ENCODE measurements at regions not wholly inside any gene's neighbourhood (a gene's known extent, or its start where the extent isn't known, plus 50 kb on each side); places are given as distances from the start of the nearest gene placed in this dataset.

DNA sequence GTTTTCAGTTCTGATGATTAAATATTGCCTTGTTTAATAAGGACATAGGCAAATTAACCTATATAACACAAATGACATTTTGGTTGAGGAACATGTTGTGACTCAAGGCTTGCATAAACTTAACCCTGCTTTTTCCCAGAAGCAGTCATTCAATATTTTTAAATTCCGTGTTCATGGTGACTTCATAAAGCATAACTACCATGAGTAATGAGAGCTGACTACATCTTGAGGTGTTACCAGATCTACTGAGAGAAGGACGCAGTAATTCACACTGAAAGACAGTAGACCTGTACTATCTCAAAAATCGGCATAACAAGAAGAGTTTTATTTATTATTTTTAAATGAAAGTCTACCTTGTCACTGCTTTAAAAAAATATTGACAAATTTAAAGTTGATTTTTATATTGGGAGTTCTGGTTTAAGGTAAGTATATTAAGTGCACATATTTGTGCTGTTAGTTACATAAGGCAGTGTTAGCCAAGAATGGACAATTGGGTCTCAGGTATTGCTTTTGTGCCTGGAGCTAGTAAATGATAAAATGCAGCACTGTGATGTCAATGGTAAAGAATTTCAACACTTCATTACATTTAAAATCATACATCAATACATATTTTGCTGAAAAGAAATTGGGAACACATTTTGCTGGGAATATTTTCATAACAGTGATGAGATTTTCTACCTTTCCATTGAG, 1198.5 kb downstream of the FSCB start:
- H2AFZ ChIP-seq (ENCODE audit: low read depth, low read length): no peak overlapping the region
- H3K4me3 ChIP-seq (replicated peaks in 1 of 3; ENCODE audit: insufficient read depth in 1 of 3, low read depth in 1 of 3, low read length in 3 of 3): no peak overlapping the region
- no peak overlapping the region for H3K9ac ChIP-seq (replicated peaks; ENCODE audit: extremely low read depth, insufficient read depth, low read length)
- no peaks in the 10 kb centered on the region for H3K79me2 ChIP-seq (ENCODE audit: control insufficient read depth, insufficient read depth, low read length)
- no peaks in the 10 kb centered on the region for H3K9me3 ChIP-seq (replicated peaks; ENCODE audit: control insufficient read depth, insufficient read depth, low read length)
- H3K9me1 ChIP-seq (replicated peaks; ENCODE audit: control insufficient read depth, extremely low read depth, insufficient read depth, low read length): no peaks in the 10 kb centered on the region
- no peaks in the 10 kb centered on the region for H4K20me1 ChIP-seq (replicated peaks; ENCODE audit: control insufficient read depth, extremely low read depth, insufficient read depth, low read length)
- BruUV-seq (replicated peaks): no TSS peak
- TF ChIP-seq JUN (IDR thresholded peaks at IDR 0.05; ENCODE audit: borderline replicate concordance, insufficient read depth, insufficient read length, low read depth) (no peak), POLR2AphosphoS5 (IDR thresholded peaks at IDR 0.05; ENCODE audit: insufficient read depth, low read depth, low read length) (no peak), GATA2 (IDR thresholded peaks at IDR 0.05; ENCODE audit: insufficient read depth, insufficient read length, low read depth, low read length) (no peak), EZH2 (IDR thresholded peaks at IDR 0.05; ENCODE audit: borderline replicate concordance, low read depth, low read length, severe bottlenecking) (no peak), FOS (IDR thresholded peaks at IDR 0.05; ENCODE audit: borderline replicate concordance, insufficient read depth, low read length) (no peak), MYC (IDR thresholded peaks at IDR 0.05; ENCODE audit: low read depth, low read length) (no peak), POLR2A (IDR thresholded peaks at IDR 0.05; ENCODE audit: low read depth, low read length) (no peak)
- TF ChIP-seq, protein P1, sequence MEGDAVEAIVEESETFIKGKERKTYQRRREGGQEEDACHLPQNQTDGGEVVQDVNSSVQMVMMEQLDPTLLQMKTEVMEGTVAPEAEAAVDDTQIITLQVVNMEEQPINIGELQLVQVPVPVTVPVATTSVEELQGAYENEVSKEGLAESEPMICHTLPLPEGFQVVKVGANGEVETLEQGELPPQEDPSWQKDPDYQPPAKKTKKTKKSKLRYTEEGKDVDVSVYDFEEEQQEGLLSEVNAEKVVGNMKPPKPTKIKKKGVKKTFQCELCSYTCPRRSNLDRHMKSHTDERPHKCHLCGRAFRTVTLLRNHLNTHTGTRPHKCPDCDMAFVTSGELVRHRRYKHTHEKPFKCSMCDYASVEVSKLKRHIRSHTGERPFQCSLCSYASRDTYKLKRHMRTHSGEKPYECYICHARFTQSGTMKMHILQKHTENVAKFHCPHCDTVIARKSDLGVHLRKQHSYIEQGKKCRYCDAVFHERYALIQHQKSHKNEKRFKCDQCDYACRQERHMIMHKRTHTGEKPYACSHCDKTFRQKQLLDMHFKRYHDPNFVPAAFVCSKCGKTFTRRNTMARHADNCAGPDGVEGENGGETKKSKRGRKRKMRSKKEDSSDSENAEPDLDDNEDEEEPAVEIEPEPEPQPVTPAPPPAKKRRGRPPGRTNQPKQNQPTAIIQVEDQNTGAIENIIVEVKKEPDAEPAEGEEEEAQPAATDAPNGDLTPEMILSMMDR (IDR thresholded peaks at IDR 0.05; ENCODE audit: extremely low read depth in 1 of 2, insufficient read depth in 1 of 2, low read depth in 1 of 2, low read length in 2 of 2): no peak
- TF ChIP-seq, protein P2, sequence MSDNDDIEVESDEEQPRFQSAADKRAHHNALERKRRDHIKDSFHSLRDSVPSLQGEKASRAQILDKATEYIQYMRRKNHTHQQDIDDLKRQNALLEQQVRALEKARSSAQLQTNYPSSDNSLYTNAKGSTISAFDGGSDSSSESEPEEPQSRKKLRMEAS (IDR thresholded peaks at IDR 0.05; ENCODE audit: insufficient read depth, insufficient read length): no peak
- H3K4me1 ChIP-seq (ENCODE audit: control insufficient read depth, extremely low read depth, insufficient read depth, low read length): no peaks in the 10 kb centered on the region
- no peaks in the 10 kb centered on the region for H3K27me3 ChIP-seq (ENCODE audit: control insufficient read depth in 2 of 2, insufficient read depth in 2 of 2, low read length in 2 of 2)
- H3K36me3 ChIP-seq (ENCODE audit: control insufficient read depth in 2 of 2, extremely low read depth in 1 of 2, insufficient read depth in 2 of 2, low read length in 2 of 2): no peaks in the 10 kb centered on the region
- H3K27ac ChIP-seq (ENCODE audit: insufficient read depth, low read depth, low read length): no peak overlapping the region
- ChIA-PET CTCF (no interaction called here), POLR2A (no interaction called here)
- no peak overlapping the region for H3K4me2 ChIP-seq (ENCODE audit: insufficient read depth, low read length)
- no peak for FAIRE-seq
- intact Hi-C loops (cut with micrococcal nuclease): no loop called here
- dilution Hi-C loops (cut with MboI; ENCODE audit: extremely low pct_ligation_motif_present, low sequenced_read_pairs): no loop called here
- DNase-seq (ENCODE audit: low read depth, low spot score): no peak

Data from endothelial cell of umbilical vein (primary cell).